ENCODE measurements at regions not wholly inside any gene's neighbourhood (a gene's known extent, or its start where the extent isn't known, plus 50 kb on each side); places are given as distances from the start of the nearest gene placed in this dataset.

GRCh38 chr9:80893190-80893589, 796.2 kb downstream of the TLE1 start:
- TF ChIP-seq CTCF (IDR thresholded peaks at IDR 0.05) (no peak), POLR2AphosphoS5 (IDR thresholded peaks at IDR 0.05; ENCODE audit: insufficient read depth in 1 of 2, low read depth in 1 of 2) (no peak), POLR2A (IDR thresholded peaks at IDR 0.05) (no peak)
- H3K4me3 ChIP-seq: no peak overlapping the region
- no peaks in the 10 kb centered on the region for H3K36me3 ChIP-seq
- intact Hi-C loops (cut with DNase I): no loop called here
- no peak for DNase-seq (ENCODE audit: extremely low spot score in 2 of 2)
- H3K9me3 ChIP-seq: no peaks in the 10 kb centered on the region
- no peak overlapping the region for H3K27ac ChIP-seq
- no peaks in the 10 kb centered on the region for H3K27me3 ChIP-seq
- H3K4me1 ChIP-seq: no peaks in the 10 kb centered on the region

GRCh38 chr9:80892703-80893102, 796.6 kb downstream of the TLE1 start:
- Histone ChIP-seq H3K27ac (no peak overlapping the region), H3K27me3 (no peaks in the 10 kb centered on the region), H3K36me3 (no peaks in the 10 kb centered on the region), H3K4me3 (no peak overlapping the region), H3K9me3 (no peaks in the 10 kb centered on the region), H3K4me1 (no peaks in the 10 kb centered on the region)
- intact Hi-C loops (cut with DNase I): no loop called here
- TF ChIP-seq CTCF (IDR thresholded peaks at IDR 0.05) (no peak), POLR2A (IDR thresholded peaks at IDR 0.05) (no peak), POLR2AphosphoS5 (IDR thresholded peaks at IDR 0.05; ENCODE audit: insufficient read depth in 1 of 2, low read depth in 1 of 2) (no peak)
- DNase-seq (ENCODE audit: extremely low spot score in 2 of 2): no peak

GRCh38 chr9:80890124-80890523, 799.2 kb downstream of the TLE1 start:
- no peak for TF ChIP-seq CTCF (IDR thresholded peaks at IDR 0.05)
- no peak for TF ChIP-seq POLR2A (IDR thresholded peaks at IDR 0.05)
- no peak for TF ChIP-seq POLR2AphosphoS5 (IDR thresholded peaks at IDR 0.05; ENCODE audit: insufficient read depth in 1 of 2, low read depth in 1 of 2)
- intact Hi-C loops (cut with DNase I): no loop called here
- Histone ChIP-seq H3K9me3 (no peaks in the 10 kb centered on the region), H3K4me3 (no peak overlapping the region), H3K27me3 (no peaks in the 10 kb centered on the region), H3K4me1 (no peaks in the 10 kb centered on the region), H3K36me3 (no peaks in the 10 kb centered on the region), H3K27ac (no peak overlapping the region)
- no peak for DNase-seq (ENCODE audit: extremely low spot score in 2 of 2)

- Histone ChIP-seq H3K27me3 (no peaks in the 10 kb centered on the region), H3K9me3 (no peaks in the 10 kb centered on the region), H3K4me1 (no peaks in the 10 kb centered on the region), H3K36me3 (no peaks in the 10 kb centered on the region), H3K4me3 (no peak overlapping the region), H3K27ac (no peak overlapping the region)
- DNase-seq (ENCODE audit: extremely low spot score in 2 of 2): no peak
- intact Hi-C loops (cut with DNase I): no loop called here
- TF ChIP-seq CTCF (IDR thresholded peaks at IDR 0.05) (no peak), POLR2A (IDR thresholded peaks at IDR 0.05) (no peak), POLR2AphosphoS5 (IDR thresholded peaks at IDR 0.05; ENCODE audit: insufficient read depth in 1 of 2, low read depth in 1 of 2) (no peak)
These were observed 803.5 kb downstream of the TLE1 start for GRCh38 chr9:80885894-80886293.

GRCh38 chr9:80883826-80884579, 805.3 kb downstream of the TLE1 start:
- no peak for DNase-seq (ENCODE audit: extremely low spot score in 2 of 2)
- H3K4me1 ChIP-seq: no peaks in the 10 kb centered on the region
- no peak overlapping the region for H3K4me3 ChIP-seq
- H3K36me3 ChIP-seq: no peaks in the 10 kb centered on the region
- no peaks in the 10 kb centered on the region for H3K9me3 ChIP-seq
- no peaks in the 10 kb centered on the region for H3K27me3 ChIP-seq
- intact Hi-C loops (cut with DNase I): no loop called here
- H3K27ac ChIP-seq: no peak overlapping the region
- TF ChIP-seq POLR2AphosphoS5 (IDR thresholded peaks at IDR 0.05; ENCODE audit: insufficient read depth in 1 of 2, low read depth in 1 of 2): no peak
- no peak for TF ChIP-seq CTCF (IDR thresholded peaks at IDR 0.05)
- TF ChIP-seq POLR2A (IDR thresholded peaks at IDR 0.05): no peak

Data from vagina (tissue), 2 donors.